IMR-90 (cell line): ENCODE measurements at regions not wholly inside any gene's neighbourhood (a gene's known extent, or its start where the extent isn't known, plus 50 kb on each side); places are given as distances from the start of the nearest gene placed in this dataset.
"Not testable (repeated sequence)": the region's sequence is repeated elsewhere in the genome, so short reads cannot be mapped to it uniquely, and the experiment has no call there.

Experiments used
- ATAC-seq: fragments of 200-7000 bp; cut with Tn5 transposase; 2 replicates; pipeline ENCODE4 v1.9.1; 2020; ENCODE audit warnings: low read depth, mild to moderate bottlenecking, moderate library complexity
- BruUV-seq: library from RNA; stranded (reverse); fragments of 400-500 nt; replicated peaks from 2 replicates; lab custom pipeline; 2021; lab: Mats Ljungman, UMichigan
- CTCF ChIA-PET: fragments of 300-600 bp; formaldehyde crosslinking; extraction: SDS; loops from one replicate; lab custom pipeline; 2021; ENCODE audit warnings: antibody characterized with exemption; lab: Yijun Ruan, JAX
- POLR2A ChIA-PET: fragments of 300-600 bp; sonication (Branson Sonifier 250); formaldehyde crosslinking; loops from one replicate; lab custom pipeline; 2022; ENCODE audit warnings: antibody characterized with exemption; ENCODE audit not compliant: unreplicated experiment; lab: Charles Lee
- DNase-seq: peaks from one replicate; pipeline ENCODE4 v3.0.0; 2013
- H2AFZ ChIP-seq: replicated peaks from 2 replicates; pipeline ENCODE3; 2013; ENCODE audit warnings: low read length, mild to moderate bottlenecking; ENCODE audit not compliant: poor library complexity
- H2AK5ac ChIP-seq: 2 replicates; pipeline ENCODE4 v1.6.1; 2013; ENCODE audit warnings: low read depth, low read length, inconsistent platforms
- H2AK9ac ChIP-seq: replicated peaks from 2 replicates; pipeline ENCODE3; 2013; ENCODE audit warnings: mild to moderate bottlenecking, low read depth, low read length, moderate library complexity; ENCODE audit not compliant: poor library complexity
- H2BK120ac ChIP-seq: 2 replicates; pipeline ENCODE4 v1.6.1; 2013; ENCODE audit warnings: low read depth, low read length, inconsistent platforms
- H2BK15ac ChIP-seq: 3 replicates; pipeline ENCODE4 v1.6.1; 2013; ENCODE audit warnings: low read depth, low read length, inconsistent platforms
- H2BK20ac ChIP-seq: 2 replicates; pipeline ENCODE4 v1.6.1; 2013; ENCODE audit warnings: low read depth, mild to moderate bottlenecking, inconsistent platforms, low read length, moderate library complexity
- H2BK5ac ChIP-seq: 2 replicates; pipeline ENCODE4 v1.6.1; 2013; ENCODE audit warnings: mild to moderate bottlenecking, low read depth, low read length, inconsistent platforms; ENCODE audit not compliant: poor library complexity, severe bottlenecking
- H3K14ac ChIP-seq: replicated peaks from 2 replicates; pipeline ENCODE4 v1.6.1; 2013; ENCODE audit warnings: low read depth, low read length, inconsistent platforms
- H3K18ac ChIP-seq: 2 replicates; pipeline ENCODE4 v1.6.1; 2013; ENCODE audit warnings: low read depth, low read length, control low read depth
- H3K23ac ChIP-seq: 2 replicates; pipeline ENCODE4 v1.6.1; 2013; ENCODE audit warnings: low read depth, low read length, inconsistent platforms
- H3K27ac ChIP-seq: 2 replicates; pipeline ENCODE4 v1.5.1; 2013; ENCODE audit warnings: mild to moderate bottlenecking, control low read depth, low read length; ENCODE audit not compliant: insufficient read depth
- H3K27me3 ChIP-seq: 2 replicates; pipeline ENCODE4 v1.6.1; 2013; ENCODE audit warnings: low read length; ENCODE audit not compliant: control insufficient read depth, insufficient read depth
- H3K36me3 ChIP-seq: 2 replicates; pipeline ENCODE4 v1.6.1; 2013; ENCODE audit warnings: low read length, mixed read lengths; ENCODE audit not compliant: control insufficient read depth, insufficient read depth
- H3K4ac ChIP-seq: 2 replicates; pipeline ENCODE4 v1.6.1; 2013; ENCODE audit warnings: low read depth, low read length, inconsistent platforms
- H3K4me1 ChIP-seq: 2 replicates; pipeline ENCODE4 v1.6.1; 2013; ENCODE audit warnings: low read length, mixed read lengths; ENCODE audit not compliant: control insufficient read depth, insufficient read depth
- H3K4me2 ChIP-seq: 2 replicates; pipeline ENCODE4 v1.6.1; 2013; ENCODE audit warnings: low read depth, mild to moderate bottlenecking, control low read depth, low read length, moderate library complexity
- H3K4me3 ChIP-seq: 2 replicates; pipeline ENCODE4 v1.5.1; 2013; ENCODE audit warnings: low read depth, mild to moderate bottlenecking, control low read depth, low read length, moderate library complexity; ENCODE audit not compliant: insufficient read depth
- H3K56ac ChIP-seq: 2 replicates; pipeline ENCODE4 v1.6.1; 2013; ENCODE audit warnings: low read length, inconsistent platforms; ENCODE audit not compliant: insufficient read depth; ENCODE audit errors: extremely low read depth
- H3K79me1 ChIP-seq, 2 experiments: 2 replicates each; pipeline ENCODE4 v1.6.1; 2013; ENCODE audit warnings: low read length in 2 of 2, inconsistent platforms in 1 of 2, low read depth in 1 of 2
- H3K9ac ChIP-seq: 2 replicates; pipeline ENCODE4 v1.6.1; 2013; ENCODE audit warnings: low read depth, low read length, control low read depth
- H3K9me1 ChIP-seq: 2 replicates; pipeline ENCODE4 v1.6.1; 2013; ENCODE audit warnings: low read length, inconsistent platforms; ENCODE audit not compliant: insufficient read depth
- H3K9me3 ChIP-seq: 2 replicates; pipeline ENCODE4 v1.6.1; 2013; ENCODE audit warnings: low read length; ENCODE audit not compliant: control insufficient read depth, insufficient read depth
- H4K20me1 ChIP-seq: 2 replicates; pipeline ENCODE4 v1.6.1; 2013; ENCODE audit warnings: low read length, inconsistent platforms; ENCODE audit not compliant: insufficient read depth
- H4K5ac ChIP-seq: 2 replicates; pipeline ENCODE4 v1.6.1; 2013; ENCODE audit warnings: mild to moderate bottlenecking, low read depth, low read length, control low read depth
- H4K8ac ChIP-seq, 2 experiments: 2 replicates each; pipeline ENCODE4 v1.6.1; 2013; ENCODE audit warnings: low read depth in 2 of 2, low read length in 2 of 2, control low read depth in 1 of 2, inconsistent platforms in 1 of 2
- H4K91ac ChIP-seq: 2 replicates; pipeline ENCODE4 v1.6.1; 2013; ENCODE audit warnings: low read depth, low read length, inconsistent platforms; ENCODE audit not compliant: insufficient read depth
- BHLHE40 ChIP-seq: fragments of 150-350 bp; IDR thresholded peaks from 2 replicates; pipeline ENCODE4 v1.6.1; 2016; ENCODE audit warnings: mild to moderate bottlenecking, low read depth, low read length
- CHD1 ChIP-seq: IDR thresholded peaks from 2 replicates; pipeline ENCODE4 v1.6.1; 2012; ENCODE audit warnings: low read depth, low read length, improper control_type of control experiment
- MAFK ChIP-seq: IDR thresholded peaks from 2 replicates; pipeline ENCODE4 v1.6.1; 2012; ENCODE audit warnings: low read depth, low read length, improper control_type of control experiment
- MXI1 ChIP-seq: IDR thresholded peaks from 2 replicates; pipeline ENCODE4 v1.6.1; 2012; ENCODE audit warnings: low read depth, mild to moderate bottlenecking, low read length, moderate library complexity, borderline replicate concordance
- POLR2A ChIP-seq: IDR thresholded peaks from 2 replicates; pipeline ENCODE4 v1.6.1; 2012; ENCODE audit warnings: mild to moderate bottlenecking, low read depth, low read length
- RFX5 ChIP-seq: IDR thresholded peaks from 2 replicates; pipeline ENCODE4 v1.8.0; 2012; ENCODE audit warnings: low read depth, mild to moderate bottlenecking, low read length, moderate library complexity
- WGBS, 2 experiments: methylation state at CpG; one replicate each; pipeline versions ENCODE4 v1.1.5 to v1.1.7; 2013; ENCODE audit warnings: missing lambda C conversion rate in 2 of 2; ENCODE audit not compliant: insufficient read length in 1 of 2; ENCODE audit errors: extremely low coverage in 2 of 2; 5-methylcytosine and 5-hydroxymethylcytosine counted together
- dilution Hi-C: fragments of 300-500 bp; cut with HindIII; formaldehyde crosslinking; loops from one replicate; pipeline ENCODE4 v1.14.3; 2018; ENCODE audit warnings: low sequenced_read_pairs; ENCODE audit not compliant: unreplicated experiment
- in situ Hi-C: fragments of 300-500 bp; cut with MboI; formaldehyde crosslinking; loops from 3 replicates; pipeline ENCODE4 v1.14.3; 2019; ENCODE audit warnings: low sequenced_read_pairs, inconsistent platforms, mixed read lengths
- intact Hi-C: fragments of 100-400 bp; cut with micrococcal nuclease; formaldehyde crosslinking; loops from 2 replicates; pipeline ENCODE4 v1.10.0; 2022

DNA sequence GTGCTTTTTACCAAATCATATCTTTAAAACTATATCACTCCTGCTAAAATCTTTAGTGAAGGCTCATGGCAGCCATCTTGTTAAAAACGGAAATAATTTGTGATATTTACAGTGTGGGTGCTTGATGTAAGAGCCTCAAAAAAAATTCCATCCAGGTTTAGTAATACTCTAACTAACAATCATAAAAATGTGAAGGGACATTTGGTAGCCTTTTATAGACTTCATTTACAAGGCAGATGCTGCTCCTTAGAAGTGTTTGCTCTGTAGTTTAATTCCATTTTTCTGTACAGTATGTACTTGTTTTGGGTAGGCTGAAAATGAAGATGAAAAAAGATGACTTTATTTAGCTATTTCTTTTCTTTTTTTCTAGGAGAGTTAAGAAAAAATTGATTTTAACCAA is 525.0 kb downstream of the ZEB2 start:
- no peak overlapping the region for H3K27ac ChIP-seq
- dilution Hi-C loops (no loop called here), intact Hi-C loops (no loop called here), in situ Hi-C loops (no loop called here)
- no peak overlapping the region for H3K9ac ChIP-seq
- H2BK15ac ChIP-seq, result no peak overlapping the region
- no peak overlapping the region for H3K4me3 ChIP-seq
- ATAC-seq (no peak), DNase-seq (no peak)
- no peaks in the 10 kb centered on the region for H3K36me3 ChIP-seq
- no CpG with 5 or more reads among the region's 1 CpG for WGBS, 2 experiments
- H2BK20ac ChIP-seq, result no peak overlapping the region
- no peak overlapping the region for H3K14ac ChIP-seq
- CTCF ChIA-PET, result interaction anchor here (0.9 kb wide), 1 partner anchor 15 kb away, joined by 4 read pairs; no protein-coding TSS in a partner anchor
- H3K18ac ChIP-seq, result no peak overlapping the region
- H4K8ac ChIP-seq, result no peak overlapping the region
- H2BK120ac ChIP-seq, result no peak overlapping the region
- H4K20me1 ChIP-seq, result no peaks in the 10 kb centered on the region
- no peaks in the 10 kb centered on the region for H3K79me1 ChIP-seq
- BruUV-seq, result no TSS peak
- H4K5ac ChIP-seq, result no peak overlapping the region
- H3K27me3 ChIP-seq, result no peaks in the 10 kb centered on the region
- H3K23ac ChIP-seq, result no peak overlapping the region
- no peaks in the 10 kb centered on the region for H3K9me1 ChIP-seq
- H2BK5ac ChIP-seq, result no peak overlapping the region
- no peak for TF ChIP-seq BHLHE40
- TF ChIP-seq RFX5, result no peak
- no peak for TF ChIP-seq MXI1
- no peak for TF ChIP-seq POLR2A
- TF ChIP-seq MAFK, result no peak
- no peak for TF ChIP-seq CHD1
- H2AK5ac ChIP-seq, result no peak overlapping the region
- H3K56ac ChIP-seq, result no peak overlapping the region
- no peak overlapping the region for H3K4ac ChIP-seq
- H3K4me2 ChIP-seq, result no peak overlapping the region
- H3K4me1 ChIP-seq, result no peaks in the 10 kb centered on the region
- no peak overlapping the region for H4K91ac ChIP-seq
- POLR2A ChIA-PET, result no interaction called here
- no peak overlapping the region for H2AFZ ChIP-seq
- H3K9me3 ChIP-seq, result no peaks in the 10 kb centered on the region
- no peak overlapping the region for H2AK9ac ChIP-seq

DNA sequence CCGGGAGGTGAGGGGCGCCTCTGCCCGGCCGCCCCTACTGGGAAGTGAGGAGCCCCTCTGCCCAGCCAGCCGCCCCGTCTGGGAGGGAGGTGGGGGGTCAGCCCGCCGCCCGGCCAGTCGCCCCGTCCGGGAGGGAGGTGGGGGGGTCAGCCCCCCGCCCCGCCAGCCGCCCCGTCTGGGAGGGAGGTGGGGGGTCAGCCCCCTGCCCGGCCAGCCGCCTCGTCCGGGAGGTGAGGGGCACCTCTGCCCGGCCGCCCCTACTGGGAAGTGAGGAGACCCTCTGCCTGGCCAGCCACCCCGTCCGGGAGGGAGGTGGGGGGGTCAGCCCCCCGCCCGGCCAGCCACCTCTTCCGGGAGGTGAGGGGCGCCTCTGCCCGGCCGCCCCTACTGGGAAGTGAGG is 528.3 kb downstream of the ZEB2 start:
- in situ Hi-C loops, result not testable (repeated sequence)

More for the DNA sequence above, 528.3 kb downstream of the ZEB2 start:
- H3K23ac ChIP-seq, H4K5ac ChIP-seq, H3K14ac ChIP-seq, H4K91ac ChIP-seq, H3K36me3 ChIP-seq, H2BK5ac ChIP-seq, POLR2A ChIA-PET, dilution Hi-C loops, H3K27me3 ChIP-seq, ATAC-seq, H3K4me3 ChIP-seq, H3K9me1 ChIP-seq, H3K4me2 ChIP-seq, BruUV-seq, H2BK120ac ChIP-seq, H3K9me3 ChIP-seq, H3K9ac ChIP-seq, H3K27ac ChIP-seq, H2AFZ ChIP-seq, DNase-seq, H2AK9ac ChIP-seq, H2BK20ac ChIP-seq, H3K4me1 ChIP-seq, H4K8ac ChIP-seq, H3K79me1 ChIP-seq, H2BK15ac ChIP-seq, intact Hi-C loops, CTCF ChIA-PET, H3K56ac ChIP-seq, H3K4ac ChIP-seq, H3K18ac ChIP-seq, H2AK5ac ChIP-seq, H4K20me1 ChIP-seq: not testable (repeated sequence)
- WGBS, 2 experiments, result no CpG with 5 or more reads among the region's 30 CpGs
